AG04450 (cell line): ENCODE measurements at regions not wholly inside any gene's neighbourhood (a gene's known extent, or its start where the extent isn't known, plus 50 kb on each side); places are given as distances from the start of the nearest gene placed in this dataset.

Experiments used
- CTCF ChIA-PET: fragments of 300-600, 350-600 bp; formaldehyde crosslinking; extraction: SDS; loops from one replicate; lab custom pipeline; 2022; ENCODE audit warnings: antibody characterized with exemption, inconsistent platforms; lab: Charles Lee
- POLR2A ChIA-PET: fragments of 350-600 bp; formaldehyde crosslinking; extraction: SDS; loops from one replicate; lab custom pipeline; 2021; ENCODE audit warnings: antibody characterized with exemption, inconsistent platforms; lab: Yijun Ruan, JAX
- DNase-seq: peaks from one replicate; pipeline ENCODE4 v3.0.0-alpha.2; 2011; ENCODE audit warnings: low read depth, low spot score
- H3K27ac ChIP-seq: one replicate; pipeline ENCODE4 v1.5.1; 2012; ENCODE audit warnings: low read depth, low read length, control low read depth
- H3K27me3 ChIP-seq: one replicate; pipeline ENCODE4 v1.6.0; 2012; ENCODE audit warnings: low read length; ENCODE audit not compliant: control insufficient read depth, insufficient read depth
- H3K4me3 ChIP-seq: 2 replicates; pipeline ENCODE4 v1.5.1; 2011; ENCODE audit warnings: mild to moderate bottlenecking, low read depth, low read length, control low read depth
- H3K9me3 ChIP-seq: 2 replicates; pipeline ENCODE4 v1.5.1; 2012; ENCODE audit warnings: low read length; ENCODE audit not compliant: control insufficient read depth, insufficient read depth
- TF ChIP-seq, protein P1 (sequence below): IDR thresholded peaks from 2 replicates; pipeline ENCODE4 v1.5.1; 2011; ENCODE audit warnings: low read depth, low read length, control low read depth, inconsistent platforms

DNA sequence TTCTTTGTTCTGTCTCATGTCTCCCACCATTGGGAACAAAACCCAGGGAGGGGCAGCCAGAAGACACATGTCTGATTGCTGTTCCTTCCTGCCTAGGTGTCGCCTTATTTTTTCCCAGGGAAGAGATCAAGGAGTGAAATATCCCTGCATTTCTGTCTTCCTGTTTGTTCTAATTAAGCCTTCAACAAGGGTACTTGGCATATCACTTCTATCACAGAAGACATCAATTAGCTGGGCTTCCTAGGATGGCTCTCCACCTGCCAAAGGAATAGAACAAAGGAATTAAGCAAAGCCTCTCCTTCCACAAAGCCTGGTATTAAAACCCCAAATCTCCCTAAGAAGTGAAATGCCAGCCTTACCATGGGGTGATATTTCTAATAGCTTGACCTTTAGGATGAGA, 299.5 kb upstream of the CD180 start:
- Histone ChIP-seq H3K27ac (no peak overlapping the region), H3K4me3 (no peak overlapping the region), H3K9me3 (no peaks in the 10 kb centered on the region), H3K27me3 (no peaks in the 10 kb centered on the region)
- TF ChIP-seq, protein P1, sequence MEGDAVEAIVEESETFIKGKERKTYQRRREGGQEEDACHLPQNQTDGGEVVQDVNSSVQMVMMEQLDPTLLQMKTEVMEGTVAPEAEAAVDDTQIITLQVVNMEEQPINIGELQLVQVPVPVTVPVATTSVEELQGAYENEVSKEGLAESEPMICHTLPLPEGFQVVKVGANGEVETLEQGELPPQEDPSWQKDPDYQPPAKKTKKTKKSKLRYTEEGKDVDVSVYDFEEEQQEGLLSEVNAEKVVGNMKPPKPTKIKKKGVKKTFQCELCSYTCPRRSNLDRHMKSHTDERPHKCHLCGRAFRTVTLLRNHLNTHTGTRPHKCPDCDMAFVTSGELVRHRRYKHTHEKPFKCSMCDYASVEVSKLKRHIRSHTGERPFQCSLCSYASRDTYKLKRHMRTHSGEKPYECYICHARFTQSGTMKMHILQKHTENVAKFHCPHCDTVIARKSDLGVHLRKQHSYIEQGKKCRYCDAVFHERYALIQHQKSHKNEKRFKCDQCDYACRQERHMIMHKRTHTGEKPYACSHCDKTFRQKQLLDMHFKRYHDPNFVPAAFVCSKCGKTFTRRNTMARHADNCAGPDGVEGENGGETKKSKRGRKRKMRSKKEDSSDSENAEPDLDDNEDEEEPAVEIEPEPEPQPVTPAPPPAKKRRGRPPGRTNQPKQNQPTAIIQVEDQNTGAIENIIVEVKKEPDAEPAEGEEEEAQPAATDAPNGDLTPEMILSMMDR = no peak
- DNase-seq = no peak
- POLR2A ChIA-PET = no interaction called here
- CTCF ChIA-PET = no interaction called here

- no peak overlapping the region for H3K4me3 ChIP-seq
- POLR2A ChIA-PET = no interaction called here
Measured at GRCh38 chr5:67495072-67495471, 298.5 kb upstream of the CD180 start.

DNA sequence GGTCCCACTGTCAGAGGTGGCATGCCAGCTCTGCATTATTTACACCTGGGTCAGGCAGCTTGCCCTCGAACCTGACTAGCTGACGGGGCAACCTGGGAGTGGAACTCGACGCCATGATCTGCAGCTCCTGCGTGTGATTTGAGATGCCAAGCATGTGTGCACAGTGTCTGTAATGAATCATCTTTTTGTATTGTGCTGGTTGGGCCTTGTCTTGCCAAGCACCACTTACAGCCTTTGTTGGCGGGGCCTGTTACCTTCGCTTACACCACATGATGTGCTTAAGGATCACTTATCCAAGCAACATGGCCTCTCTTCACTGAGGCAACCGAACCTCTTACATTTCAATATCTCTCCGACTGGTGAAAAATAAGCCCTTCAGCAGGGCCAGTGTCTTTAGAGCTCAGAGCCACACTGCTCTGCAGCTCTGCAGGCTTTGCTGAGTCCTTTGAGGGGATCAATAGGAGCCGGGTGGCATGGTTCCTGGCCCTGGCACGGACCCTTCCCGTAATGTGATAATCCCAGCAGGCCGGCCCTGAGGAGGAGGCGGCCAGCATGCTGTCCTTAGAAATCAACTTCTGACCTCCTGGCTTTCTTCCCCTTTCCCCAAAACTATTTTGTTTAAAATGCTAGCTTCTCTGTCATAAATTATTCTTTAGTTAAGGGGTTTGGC, 297.7 kb upstream of the CD180 start:
- H3K4me3 ChIP-seq = no peak overlapping the region
- TF ChIP-seq, protein P1 = no peak
- ChIA-PET POLR2A (no interaction called here), CTCF (interaction anchor here (0.5 kb wide), 1 partner anchor 13 kb away, joined by 3 read pairs; no protein-coding TSS in a partner anchor)
- H3K27me3 ChIP-seq = no peaks in the 10 kb centered on the region
- H3K27ac ChIP-seq = no peak overlapping the region
- H3K9me3 ChIP-seq = no peaks in the 10 kb centered on the region
- no peak for DNase-seq

More at GRCh38 chr5:67495072-67495471, 298.5 kb upstream of the CD180 start:
- H3K27me3 ChIP-seq = no peaks in the 10 kb centered on the region
- CTCF ChIA-PET = interaction anchor here (0.6 kb wide), 1 partner anchor 1498 kb away, joined by 3 read pairs; no protein-coding TSS in a partner anchor
- TF ChIP-seq, protein P1 = no peak
- no peak overlapping the region for H3K27ac ChIP-seq
- no peak for DNase-seq
- H3K9me3 ChIP-seq = no peaks in the 10 kb centered on the region

DNA sequence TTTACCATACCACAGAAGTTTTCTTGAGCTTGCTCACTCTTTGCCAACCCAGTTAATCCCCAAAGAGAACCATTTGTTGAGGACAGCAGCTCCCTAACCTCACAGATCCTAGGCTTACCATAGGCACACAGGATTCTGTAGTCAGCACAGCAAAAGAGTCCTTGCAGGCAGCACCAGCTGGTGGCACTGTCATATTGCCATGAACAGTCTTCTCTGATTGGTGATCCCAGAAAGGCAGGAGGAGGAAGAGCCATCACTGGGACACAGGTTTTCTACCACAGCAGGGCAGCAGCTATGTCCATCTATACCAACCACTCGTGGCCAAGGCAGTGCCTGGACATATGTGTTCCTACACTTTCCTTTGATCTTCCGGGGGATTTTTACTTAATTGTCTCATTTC, 297.1 kb upstream of the CD180 start:
- TF ChIP-seq, protein P1 = no peak
- Histone ChIP-seq H3K27ac (no peak overlapping the region), H3K9me3 (no peaks in the 10 kb centered on the region), H3K4me3 (no peak overlapping the region), H3K27me3 (no peaks in the 10 kb centered on the region)
- POLR2A ChIA-PET = no interaction called here
- CTCF ChIA-PET = no interaction called here
- DNase-seq = no peak

DNA sequence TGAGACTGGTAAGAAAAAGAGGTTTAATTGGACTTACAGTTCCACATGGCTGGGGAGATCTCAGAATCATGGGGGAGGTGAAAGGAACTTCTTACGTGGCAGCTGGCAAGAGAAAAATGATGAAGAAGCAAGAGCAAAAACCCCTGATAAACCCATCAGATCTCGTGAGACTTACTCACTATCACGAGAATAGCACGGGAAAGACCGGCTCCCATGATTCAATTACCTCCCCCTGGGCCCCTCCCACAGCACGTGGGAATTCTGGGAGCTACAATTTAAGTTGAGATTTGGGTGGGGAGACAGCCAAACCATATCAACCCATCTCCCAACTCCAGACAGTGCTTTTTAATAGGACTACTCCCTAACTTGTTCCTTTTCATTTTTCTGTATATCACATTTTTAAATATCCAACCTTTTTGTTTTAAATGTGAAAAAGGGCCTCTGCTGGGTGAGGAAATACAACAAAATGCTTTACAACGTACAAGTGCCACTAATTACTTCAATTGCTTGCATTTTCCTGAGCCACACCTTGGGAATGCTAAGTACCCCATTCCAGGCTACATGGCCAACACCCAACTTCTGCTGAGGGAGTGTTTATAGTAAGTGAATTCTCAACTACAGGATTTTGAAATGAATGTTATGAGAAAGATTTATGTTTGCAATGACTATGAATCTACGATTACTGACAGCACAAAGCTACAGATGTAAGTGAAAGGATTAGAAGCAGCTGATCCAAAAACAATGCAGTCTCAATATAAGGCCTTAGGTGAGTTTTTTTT, 294.1 kb upstream of the CD180 start:
- Histone ChIP-seq H3K27ac (no peak overlapping the region), H3K9me3 (no peaks in the 10 kb centered on the region), H3K27me3 (no peaks in the 10 kb centered on the region), H3K4me3 (no peak overlapping the region)
- TF ChIP-seq, protein P1 = no peak
- ChIA-PET POLR2A (no interaction called here), CTCF (interaction anchor here (0.5 to 1.2 kb wide), 2 partner anchors 12 to 15 kb away, joined by 3 read pairs; no protein-coding TSS in a partner anchor)
- no peak for DNase-seq
